ENCODE measurements at regions not wholly inside any gene's neighbourhood (a gene's known extent, or its start where the extent isn't known, plus 50 kb on each side); places are given as distances from the start of the nearest gene placed in this dataset.
"Not testable (repeated sequence)": the region's sequence is repeated elsewhere in the genome, so short reads cannot be mapped to it uniquely, and the experiment has no call there.

DNA sequence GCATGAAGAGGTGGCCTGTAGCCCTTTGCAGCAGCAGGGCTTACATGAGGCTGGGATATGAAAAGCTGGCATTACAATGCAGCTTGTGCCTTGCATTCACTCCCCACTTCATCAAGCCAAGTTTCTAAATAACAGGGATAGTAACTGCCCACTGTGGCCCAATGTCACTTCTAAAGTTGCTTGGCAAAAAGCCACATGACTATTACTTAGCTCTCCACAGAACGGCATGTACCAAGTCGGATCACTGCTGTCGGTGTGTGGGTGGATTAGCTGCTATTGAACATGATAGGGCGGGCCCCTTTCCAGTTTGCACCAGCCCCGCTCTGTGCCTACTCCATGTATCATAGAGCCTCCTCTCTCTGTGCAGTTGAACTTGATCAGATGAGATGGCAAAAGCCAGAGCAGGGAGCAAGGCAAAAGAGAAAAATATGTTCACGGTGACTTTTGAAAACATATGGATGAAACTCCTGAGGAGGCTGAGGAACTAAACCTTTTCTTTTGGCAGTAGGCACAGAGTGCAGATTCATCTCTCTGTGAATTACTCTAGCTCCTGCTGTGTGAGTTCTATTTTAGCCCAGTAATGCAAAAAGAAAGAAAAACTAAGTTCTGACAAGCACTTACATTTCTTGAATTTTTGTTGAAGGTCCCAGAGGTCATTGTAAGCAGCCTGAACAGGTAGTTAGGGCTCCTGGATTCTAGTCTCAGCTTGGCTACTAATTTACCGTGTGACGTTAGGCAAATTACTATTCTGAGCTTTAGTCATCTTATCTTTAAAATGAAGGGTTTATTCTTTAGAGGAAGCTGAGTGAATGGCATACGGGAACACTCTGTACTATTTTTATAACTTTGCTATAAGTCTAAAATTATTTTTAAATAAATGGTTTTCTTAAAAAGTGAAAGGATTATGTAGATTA lies 125.6 kb upstream of the NBPF9 start:
- FAIRE-seq; DNase-seq (ENCODE audit: insufficient read length, low spot score): not testable (repeated sequence)

DNA sequence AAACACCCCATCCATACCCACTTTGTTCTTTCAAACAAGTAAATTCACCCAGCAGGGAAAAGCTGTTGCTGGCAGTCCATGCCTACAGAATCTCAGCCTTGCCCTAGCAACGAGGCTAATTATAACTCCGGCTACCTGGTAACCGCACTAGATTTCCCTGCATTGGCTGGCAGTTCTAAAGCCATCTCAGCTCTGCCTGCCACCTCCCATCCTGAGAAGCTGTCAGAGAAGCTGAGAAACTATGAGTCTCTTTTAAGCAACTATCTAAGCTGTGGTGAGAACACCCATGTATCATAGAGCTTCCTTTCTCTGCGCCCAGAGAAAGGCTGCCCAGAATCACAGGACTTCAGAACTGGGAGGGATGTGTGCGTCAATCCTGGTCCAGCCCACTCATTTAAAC lies 126.5 kb upstream of the NBPF9 start:
- not testable (repeated sequence) for DNase-seq (ENCODE audit: insufficient read length, low spot score); FAIRE-seq

DNA sequence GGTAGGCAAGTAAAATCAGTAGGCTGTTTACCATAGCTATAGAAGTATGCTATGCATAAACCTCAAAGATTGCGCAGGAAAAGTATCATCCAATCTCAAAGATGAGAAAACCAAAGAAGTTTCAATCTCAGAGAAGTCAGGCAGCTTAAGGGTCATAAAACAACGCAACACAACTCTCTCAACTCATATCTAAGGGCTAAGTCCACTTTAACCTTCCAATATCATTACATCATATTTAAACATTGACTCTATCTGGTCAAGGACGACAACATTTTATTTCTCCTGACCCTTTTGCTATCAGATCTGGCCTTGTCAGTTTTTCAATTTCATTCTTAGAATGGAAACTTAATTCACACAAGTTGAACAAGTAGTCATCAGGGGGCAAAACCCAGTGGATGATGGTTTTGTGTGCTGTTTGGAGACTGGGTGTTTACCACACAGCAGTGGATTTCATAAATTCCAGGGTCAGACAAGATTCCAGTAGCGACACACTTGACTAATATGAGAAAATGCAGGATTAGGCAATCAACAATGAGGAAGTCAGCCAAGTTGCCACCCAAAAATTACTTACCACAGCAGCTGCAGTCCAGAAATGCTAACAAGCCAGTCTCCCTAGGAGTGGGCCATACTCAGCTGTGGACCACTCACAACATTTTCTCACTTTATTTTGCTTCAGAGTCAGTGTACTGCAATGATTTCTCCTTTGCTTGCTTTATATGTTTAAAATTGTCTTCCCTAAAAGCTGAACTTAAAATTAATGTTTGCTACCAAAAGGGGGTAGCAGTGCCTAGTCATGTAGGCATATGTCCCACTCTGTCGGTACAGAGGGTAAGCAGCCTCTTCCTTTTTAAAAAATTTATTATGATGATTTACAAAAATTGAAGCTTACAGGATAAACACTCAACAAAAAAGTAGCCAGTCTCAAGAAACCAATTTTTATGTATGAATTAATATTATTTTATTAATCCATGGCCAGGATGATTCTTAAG lies 131.9 kb upstream of the NBPF9 start:
- FAIRE-seq; DNase-seq (ENCODE audit: insufficient read length, low spot score): not testable (repeated sequence)

DNA sequence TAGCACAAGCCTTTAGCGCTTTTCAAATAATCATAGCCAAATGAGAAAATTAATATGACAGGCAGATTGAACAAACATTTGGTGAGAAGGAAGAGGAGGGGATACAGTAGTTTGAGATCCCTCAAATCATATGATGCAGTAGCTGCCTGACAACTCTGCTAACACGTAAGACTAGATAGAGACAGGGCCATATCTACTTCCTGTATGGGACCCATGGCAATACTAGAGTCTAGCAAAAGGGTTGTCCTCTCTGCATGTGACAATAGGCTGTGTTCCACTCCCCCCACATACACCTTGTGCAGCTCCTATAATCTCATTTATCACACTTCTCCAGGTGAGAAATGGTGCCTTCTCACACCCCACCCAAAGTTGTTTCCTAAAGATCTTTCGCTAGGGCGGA lies 134.2 kb upstream of the NBPF9 start:
- FAIRE-seq: not testable (repeated sequence)

DNA sequence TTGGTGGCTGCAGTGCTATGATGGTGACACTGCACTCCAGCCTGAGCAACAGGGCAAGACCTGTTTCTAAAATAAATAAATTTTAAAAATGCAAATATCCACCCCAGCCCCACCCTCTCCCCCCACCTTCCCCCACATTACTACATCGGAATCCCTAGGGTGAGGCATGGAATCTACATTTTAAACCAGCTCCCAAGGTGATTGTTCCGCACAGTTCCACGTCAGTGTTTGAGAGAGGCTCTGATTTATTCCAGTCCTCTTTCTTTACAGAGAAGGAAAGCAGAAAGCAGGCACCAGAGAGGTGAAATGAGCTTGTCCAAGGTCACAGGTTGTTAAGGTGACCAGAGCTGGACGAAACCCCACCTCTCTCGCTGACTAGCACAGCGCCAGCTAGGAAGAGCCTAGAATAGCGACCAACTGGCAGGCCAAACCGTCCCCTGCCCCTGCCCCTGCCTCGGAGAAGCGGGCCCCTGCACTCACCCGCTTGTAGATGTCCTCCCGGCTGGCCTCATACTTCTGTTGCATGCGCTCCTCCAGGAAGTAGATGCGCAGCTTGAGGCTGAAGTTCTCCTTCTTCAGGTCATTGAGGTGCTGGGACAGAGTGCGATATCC lies 136.7 kb upstream of the NBPF9 start:
- not testable (repeated sequence) for FAIRE-seq; DNase-seq (ENCODE audit: insufficient read length, low spot score)

More for the DNA sequence above, 134.2 kb upstream of the NBPF9 start:
- not testable (repeated sequence) for DNase-seq (ENCODE audit: insufficient read length, low spot score)

DNA sequence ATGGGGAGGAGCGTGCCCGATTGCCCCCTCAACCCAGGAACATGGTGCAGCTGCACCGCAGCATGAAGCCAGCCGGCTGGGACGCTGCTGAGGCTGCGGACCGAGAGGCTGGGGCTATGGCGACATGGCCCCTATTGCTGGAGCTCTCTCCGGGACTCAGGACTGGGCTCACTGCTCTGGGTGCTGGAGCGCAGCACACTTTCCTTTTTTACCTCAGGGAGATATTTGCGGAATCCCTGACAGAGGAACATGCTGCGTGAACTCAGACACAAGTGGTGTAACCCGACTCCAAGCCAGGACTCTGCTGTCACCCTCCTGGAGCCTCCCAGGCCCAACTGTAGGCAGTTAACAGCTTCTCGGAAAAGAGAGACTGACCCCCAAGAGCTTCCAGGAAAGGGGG lies 137.2 kb upstream of the NBPF9 start:
- FAIRE-seq; DNase-seq (ENCODE audit: insufficient read length, low spot score): not testable (repeated sequence)

DNA sequence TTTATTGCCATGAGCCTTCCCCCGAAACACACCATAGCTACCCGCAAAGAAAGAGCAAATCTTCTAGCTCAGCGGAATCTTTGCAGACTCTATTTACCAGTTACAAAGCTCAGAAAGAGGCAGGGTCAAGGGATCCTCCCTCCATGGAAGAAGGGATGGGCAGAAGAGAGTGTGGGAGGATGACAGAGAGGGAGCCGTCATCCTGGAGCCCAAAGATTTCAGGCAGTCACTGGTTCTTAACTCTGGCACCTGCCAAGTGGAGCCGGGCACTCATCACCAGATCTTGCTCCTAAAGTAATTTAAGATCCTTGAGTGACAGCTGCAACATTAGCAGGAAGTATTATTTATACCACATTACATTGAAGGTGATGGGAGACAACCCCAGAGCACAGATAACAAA lies 137.9 kb upstream of the NBPF9 start:
- not testable (repeated sequence) for FAIRE-seq; DNase-seq (ENCODE audit: insufficient read length, low spot score)

DNA sequence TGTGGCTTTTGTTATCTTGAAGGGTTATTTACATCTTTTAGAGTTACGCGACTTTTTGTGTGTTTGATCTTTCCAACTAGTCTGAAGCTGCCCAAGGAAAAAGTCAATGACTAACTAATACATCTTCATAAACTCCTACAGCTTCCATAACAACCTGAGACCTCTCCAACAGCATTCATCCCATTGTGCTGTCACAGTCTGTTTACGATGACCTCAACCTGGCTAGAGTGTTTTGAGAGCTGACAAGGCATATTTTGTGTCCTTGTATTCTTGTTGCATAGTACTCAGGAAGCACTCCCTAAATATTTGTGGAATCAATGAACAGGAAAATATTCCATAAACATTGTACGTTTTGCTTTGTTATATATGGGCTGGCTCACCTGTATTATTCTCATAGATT lies 140.2 kb upstream of the NBPF9 start:
- DNase-seq (ENCODE audit: insufficient read length, low spot score); FAIRE-seq: not testable (repeated sequence)

DNA sequence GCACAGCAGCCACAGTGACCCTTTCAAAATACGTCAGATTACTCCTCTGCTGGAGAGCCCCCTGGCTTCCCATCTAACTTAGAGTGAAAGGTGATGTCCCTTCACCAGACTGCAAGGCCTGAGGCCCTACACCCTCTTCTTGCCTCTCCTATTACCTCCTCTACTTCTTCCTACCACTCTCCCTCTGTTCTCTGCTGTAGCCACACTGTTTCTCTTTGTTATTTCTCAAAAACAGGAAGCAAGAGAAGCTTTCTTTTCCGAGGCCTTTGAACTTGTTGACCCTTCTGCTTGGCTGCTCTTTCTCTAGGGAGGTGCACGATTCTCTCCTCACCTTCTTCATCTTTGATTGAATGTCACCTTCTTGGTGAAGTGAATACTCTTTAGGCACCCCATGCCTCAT lies 141.3 kb upstream of the NBPF9 start:
- not testable (repeated sequence) for DNase-seq (ENCODE audit: insufficient read length, low spot score); FAIRE-seq

DNA sequence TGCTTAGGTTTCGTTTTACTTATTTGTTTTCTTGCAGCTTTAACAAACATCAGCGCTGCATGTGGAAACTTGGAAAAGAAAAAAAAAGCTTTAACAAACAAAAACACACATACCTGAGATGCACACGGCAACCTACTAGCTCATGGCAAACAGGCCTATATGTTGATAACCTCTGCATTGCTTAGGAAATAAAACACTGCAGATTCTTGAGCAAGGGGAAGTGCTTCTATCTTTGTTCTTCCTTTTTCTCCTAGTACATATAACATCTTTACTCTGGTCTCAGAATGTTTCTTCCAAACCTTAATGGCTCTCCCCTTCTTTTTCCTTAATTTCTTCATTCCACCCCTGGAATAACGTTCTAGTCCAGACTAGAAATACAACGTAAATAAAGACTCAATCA lies 142.9 kb upstream of the NBPF9 start:
- not testable (repeated sequence) for FAIRE-seq

DNA sequence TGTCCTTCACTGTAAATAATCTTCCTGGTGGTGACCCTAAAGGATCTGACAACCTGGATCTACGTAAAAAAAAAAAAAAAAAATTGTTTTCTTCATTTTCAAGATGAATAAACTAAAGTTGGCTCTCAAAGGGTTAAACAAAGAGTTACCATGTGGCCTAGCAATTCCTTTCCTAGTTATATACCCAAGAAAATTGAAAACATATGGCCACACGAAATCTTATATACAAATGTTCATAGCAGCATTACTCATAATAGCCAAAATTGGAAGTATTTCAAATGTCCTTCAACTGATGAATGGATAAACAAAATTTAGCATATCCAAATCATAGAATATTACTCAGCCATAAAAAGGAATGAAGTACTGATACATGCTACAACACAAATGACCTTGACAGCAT lies 145.3 kb upstream of the NBPF9 start:
- DNase-seq (ENCODE audit: insufficient read length, low spot score); FAIRE-seq: not testable (repeated sequence)

More for the DNA sequence above, 142.9 kb upstream of the NBPF9 start:
- not testable (repeated sequence) for DNase-seq (ENCODE audit: insufficient read length, low spot score)

DNA sequence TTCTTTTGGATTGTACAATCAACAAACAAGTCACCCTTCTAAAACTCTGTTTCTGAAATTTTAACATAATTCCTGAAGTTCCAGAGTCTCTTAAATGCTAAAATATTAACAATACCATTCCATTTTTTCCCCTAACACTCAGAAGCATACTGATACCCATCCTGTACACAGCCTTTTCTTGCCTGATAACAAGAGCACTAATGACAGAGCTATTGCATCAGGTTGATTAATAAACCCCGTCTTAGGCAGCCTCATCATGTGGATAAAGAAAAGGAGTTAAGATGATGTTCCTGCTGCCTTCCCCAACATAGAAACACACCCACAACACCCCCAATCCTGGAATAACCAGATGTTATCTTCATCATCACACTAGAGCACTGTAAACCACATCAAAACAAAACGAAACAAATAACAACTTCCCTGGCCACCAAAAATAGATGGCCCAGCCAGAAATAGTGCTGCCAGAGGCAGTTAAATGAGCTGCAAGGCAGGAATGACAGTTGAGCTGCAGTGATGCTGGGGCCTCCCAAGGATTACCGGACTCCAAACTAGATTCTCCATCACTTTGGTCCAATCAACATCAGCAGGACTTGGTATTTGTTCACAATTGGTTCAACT lies 146.6 kb upstream of the NBPF9 start:
- not testable (repeated sequence) for DNase-seq (ENCODE audit: insufficient read length, low spot score); FAIRE-seq

DNA sequence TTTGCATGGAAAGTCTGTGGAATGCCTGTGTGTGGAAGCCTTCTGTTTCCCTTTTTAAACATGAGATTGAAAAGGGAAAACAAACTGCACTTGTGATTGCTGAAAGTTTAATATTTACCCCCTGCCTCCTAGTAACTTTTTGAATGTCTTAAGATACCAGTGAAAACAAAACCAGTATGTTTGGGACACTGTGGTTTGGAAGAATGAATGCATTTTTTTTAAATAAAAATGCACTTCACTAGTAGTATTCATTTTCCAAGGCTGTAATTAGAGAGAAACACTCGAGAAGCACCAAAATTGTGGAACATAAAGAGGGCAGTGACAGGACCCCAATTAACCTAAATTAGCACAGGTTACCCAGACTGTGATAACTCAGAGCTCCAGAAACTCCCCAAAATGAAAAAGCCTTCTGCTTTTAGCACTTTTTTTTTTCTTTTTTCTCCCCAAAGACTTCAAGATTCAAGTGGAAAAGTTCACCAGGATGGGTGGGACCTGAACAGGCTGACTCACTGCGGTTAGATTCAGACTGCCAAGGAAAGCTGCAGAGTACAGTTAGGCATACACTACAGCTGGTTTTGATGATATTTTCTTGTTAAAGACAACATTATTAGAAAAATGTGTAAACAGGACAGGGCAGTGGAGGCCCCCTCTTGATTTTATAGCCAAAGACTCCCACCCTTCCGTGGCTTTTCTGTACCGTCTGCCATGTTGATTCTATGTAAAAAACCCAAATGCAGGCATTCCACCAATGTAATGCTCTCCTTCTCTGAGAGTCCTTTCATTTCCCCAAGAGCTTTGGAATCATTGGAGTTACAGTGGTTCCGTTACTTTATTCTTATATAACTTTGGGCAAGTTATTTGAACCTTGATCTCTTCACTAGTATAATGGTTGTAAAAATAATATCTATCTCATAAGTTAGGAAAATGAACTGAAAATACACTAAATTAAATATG lies 151.8 kb upstream of the NBPF9 start:
- DNase-seq (ENCODE audit: insufficient read length, low spot score); FAIRE-seq: not testable (repeated sequence)

DNA sequence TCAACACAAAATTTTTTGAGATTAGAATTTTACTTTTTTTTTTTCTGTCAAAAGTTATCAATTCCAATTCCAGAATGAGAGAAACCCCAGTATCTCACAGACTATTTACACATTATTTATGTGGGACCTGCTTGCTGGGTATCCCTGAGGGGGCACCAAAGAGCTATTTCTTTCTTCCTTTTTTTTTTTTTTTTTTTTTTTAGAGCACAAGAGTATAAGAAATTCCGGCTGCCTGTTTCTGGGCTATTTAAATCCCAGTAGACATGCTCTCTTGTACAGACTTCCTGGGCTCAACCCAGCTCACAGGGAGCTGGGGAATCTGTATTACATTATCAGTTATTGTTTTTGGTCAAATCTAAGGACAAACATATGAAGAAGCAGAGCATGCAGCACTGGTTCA lies 156.9 kb upstream of the NBPF9 start:
- not testable (repeated sequence) for FAIRE-seq

DNA sequence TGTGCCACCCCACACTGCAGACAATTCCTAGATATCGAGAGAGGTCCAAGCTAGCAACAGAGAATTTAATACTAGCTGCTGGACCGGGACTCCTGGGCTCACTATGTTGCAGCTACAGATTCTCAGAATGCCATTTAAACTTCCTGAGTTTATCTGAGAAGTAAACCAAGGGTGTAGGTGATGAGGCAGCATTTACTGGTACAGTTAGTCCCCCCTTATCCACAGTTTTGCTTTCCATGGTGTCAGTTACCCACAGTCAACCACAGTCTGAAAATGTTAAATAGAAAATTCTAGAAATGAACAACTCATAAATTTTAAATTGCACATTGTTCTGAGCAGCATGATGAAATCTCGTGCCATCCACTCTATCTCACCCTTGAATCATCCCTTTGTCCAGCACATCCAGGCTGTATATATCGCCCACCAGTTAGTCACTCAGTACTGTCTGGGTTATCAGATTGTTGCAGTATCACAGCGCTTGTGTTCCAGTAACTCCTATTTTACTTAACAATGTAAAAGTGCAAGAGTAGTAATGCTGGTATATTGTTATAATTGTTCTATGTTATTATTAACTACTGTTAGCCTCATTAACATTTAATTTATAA lies 157.5 kb upstream of the NBPF9 start:
- not testable (repeated sequence) for DNase-seq (ENCODE audit: insufficient read length, low spot score); FAIRE-seq

More for the DNA sequence above, 156.9 kb upstream of the NBPF9 start:
- not testable (repeated sequence) for DNase-seq (ENCODE audit: insufficient read length, low spot score)

DNA sequence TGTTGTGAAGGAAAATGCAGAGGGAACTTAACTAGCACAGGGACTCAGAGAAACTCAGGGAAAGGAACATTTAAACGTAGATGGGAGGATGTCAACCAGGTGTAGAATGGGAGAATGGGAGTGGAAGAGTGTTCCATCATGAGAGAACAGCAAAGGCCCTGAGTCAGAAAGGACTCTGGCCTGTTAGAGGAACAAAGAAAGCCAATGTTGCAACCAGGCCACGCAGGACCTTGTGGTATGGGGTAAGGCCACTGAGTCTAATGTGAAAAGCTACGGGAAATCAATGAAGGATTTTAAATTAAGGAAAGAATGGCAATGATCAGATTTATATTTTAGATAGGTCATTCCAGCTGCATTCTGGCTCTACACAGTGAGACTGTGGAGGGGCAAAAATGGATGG lies 163.9 kb upstream of the NBPF9 start:
- FAIRE-seq; DNase-seq (ENCODE audit: insufficient read length, low spot score): not testable (repeated sequence)

DNA sequence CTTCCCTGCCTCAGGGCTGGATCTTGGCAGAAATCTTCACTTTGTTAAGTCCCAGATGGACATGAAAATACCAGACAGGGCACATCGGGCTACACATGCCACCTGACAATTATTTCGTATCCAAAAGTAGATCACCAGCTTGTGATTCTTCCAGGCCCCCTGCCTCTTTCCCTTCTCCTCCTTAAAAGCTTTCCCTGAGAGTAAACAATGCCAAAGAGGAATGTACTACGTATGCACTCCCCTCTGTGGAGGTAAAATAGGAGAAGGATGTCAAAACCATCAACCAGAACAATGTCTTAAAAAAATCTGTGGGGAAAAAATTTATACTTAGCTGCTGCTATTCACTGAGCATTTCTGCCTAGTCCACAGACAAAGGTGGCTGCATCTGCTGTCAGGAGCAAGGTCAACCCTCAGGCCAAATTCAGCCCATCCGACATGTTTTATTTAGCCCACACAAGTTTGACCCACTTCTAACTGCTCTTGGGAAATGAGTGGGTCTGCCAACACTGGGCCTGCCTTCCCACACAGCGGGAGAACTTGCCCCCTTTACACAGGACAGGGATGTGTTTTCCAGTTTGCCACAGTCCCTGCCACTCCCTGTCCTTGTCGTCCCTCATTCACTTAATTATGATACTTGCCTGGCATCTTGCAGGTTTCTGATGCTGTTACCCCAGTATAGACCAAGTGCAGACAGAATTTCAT lies 165.8 kb upstream of the NBPF9 start:
- not testable (repeated sequence) for FAIRE-seq; DNase-seq (ENCODE audit: insufficient read length, low spot score)

DNA sequence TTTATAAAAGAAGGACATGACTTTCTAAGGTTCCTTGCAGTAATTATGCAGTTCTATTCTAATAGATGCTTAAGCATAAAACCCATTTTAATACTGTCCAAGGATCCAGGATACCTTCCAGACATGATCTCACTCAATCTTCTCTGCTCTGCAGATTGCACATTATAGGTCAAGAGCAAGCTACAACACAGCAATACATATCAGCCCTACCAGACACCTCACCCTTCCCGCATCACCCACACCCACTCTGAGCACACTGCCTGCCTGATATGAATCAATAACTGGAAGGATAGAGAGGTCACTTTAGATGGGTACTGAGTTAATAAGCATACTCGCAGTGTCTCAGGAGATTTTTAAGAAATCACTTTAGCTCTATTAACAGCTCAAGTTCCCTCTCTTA lies 166.5 kb upstream of the NBPF9 start:
- FAIRE-seq; DNase-seq (ENCODE audit: insufficient read length, low spot score): not testable (repeated sequence)
